NCI-H526 (cell line): ENCODE measurements at regions not wholly inside any gene's neighbourhood (a gene's known extent, or its start where the extent isn't known, plus 50 kb on each side); places are given as distances from the start of the nearest gene placed in this dataset.
"Not testable (repeated sequence)": the region's sequence is repeated elsewhere in the genome, so short reads cannot be mapped to it uniquely, and the experiment has no call there.

Source experiments
- DNase-seq, 2 experiments: peaks; one replicate each; lab custom pipeline; 2025; lab: John Stamatoyannopoulos, UW

DNA sequence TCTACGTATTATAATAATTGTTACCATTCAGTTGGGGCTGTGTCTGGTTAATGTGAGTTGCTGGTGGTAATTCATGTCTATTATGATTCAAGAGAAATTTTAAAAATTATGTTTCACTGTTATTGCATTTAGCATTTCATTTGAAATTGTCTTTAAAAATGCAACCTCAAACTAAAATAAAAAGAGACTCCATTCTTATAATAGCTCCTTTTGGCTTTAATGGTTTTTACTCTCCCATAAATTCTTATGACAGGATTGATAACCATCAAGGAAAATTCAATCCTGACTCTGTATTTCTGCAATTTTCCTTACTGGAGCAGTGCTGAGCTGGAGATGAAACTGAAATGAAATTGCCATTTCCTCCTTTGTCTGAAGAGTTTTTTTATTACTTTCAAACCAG is 262.7 kb downstream of the REEP3 start:
- no peak for DNase-seq

DNA sequence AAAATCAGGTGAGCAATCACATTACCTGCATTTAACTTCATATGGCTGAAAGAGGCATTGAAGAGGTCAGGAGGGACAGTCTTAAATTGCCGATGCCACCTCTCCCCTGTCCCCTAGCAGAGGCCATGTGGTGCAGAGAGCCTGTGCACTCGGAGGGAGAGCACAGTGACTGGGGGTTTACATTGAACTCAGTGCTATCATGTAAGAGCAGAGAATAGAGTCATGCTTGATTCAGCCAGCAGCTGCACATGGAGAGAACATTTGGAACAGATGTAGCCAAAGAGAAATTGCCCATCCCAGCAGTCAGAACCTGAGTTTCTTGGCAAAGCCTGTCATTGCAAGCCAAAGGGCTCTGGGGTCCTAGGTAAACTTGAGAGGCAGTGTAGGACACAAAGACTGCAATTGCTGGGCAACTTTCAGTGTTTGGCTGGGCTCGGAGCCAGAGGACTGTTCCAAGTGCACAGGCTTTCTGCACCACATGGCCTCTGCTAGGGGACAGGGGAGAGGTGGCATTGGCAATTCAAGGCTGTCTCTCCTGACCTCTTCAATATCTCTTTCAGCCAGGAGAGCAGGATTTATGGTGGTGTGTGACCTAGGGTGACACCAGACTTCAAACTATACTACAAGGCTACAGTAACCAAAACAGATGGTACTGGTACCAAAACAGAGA is 267.1 kb downstream of the REEP3 start:
- no peak for DNase-seq

DNA sequence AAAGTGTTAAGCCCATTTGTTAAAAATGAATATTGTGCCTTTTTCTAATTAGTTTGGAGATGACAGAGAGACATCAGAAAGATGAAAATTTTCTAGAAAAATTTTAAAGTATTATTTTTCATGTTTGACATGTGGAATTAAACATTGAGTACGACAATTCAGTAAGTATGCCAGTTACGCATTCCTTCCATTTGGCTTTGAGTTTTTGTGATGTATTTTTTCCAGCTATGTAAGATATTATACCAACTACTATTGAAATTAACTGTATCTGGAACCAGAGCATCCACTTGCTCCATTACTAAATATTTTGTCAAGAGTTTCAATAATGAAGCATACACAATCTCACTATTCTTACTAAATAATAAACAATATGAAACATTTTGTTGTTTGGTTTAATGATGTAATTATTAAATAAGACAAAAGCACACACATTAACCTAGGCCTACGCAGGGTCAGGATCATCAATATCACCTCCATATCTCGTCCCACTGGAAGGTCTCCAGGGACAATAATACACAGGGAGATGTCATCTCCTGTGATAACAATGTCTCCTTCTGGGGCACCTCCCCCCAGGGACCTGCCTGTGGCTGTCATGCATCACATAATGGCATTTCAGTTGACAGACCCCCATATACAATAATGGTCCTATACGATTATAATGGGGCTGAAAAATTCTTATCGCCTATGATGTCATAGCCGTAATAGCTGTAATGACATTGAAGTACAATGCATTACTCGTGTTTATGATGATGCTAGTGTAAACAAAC is 274.1 kb downstream of the REEP3 start:
- DNase-seq: no peak

DNA sequence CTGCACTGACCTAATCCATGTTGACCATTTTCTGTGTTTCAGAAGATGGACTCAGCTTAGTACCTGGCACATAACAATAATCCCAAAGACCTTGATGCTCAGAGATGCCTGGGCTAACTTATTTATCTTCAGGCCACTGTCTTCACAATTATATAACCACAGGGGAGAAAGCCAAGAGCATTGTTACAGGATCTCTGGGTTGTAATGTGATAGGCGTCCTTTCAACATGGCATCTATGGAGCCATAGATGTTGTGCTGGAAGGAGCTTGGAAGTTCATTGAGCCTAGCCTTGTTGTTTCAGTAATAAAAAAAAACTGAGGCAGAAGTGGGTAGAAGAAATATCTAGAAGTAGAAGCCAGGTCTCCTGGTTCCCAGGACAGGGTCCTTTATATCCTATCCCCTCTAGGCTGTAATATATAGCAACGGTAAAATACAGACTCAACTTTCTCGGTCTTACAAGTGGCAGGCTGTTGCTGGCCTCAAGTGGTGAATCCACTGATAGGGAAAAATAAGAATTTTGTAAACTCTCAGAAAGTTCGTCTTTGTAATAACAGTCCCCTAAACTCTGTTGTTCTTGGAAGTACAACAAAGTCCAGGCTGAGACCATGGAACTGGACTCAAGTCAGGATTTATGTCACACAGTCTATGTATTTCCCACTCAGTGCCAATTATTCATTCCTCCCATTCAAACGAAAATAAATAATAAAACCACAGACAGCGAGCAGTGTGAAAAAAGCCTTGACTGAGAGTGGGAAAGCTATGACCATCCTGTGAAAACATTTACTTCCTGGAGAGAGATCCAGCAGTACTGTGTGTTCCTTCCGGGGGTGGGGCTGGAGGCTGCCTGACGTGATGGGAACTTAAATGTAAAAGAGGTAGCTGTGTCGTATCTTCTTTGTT is 277.6 kb downstream of the REEP3 start:
- DNase-seq: no peak

DNA sequence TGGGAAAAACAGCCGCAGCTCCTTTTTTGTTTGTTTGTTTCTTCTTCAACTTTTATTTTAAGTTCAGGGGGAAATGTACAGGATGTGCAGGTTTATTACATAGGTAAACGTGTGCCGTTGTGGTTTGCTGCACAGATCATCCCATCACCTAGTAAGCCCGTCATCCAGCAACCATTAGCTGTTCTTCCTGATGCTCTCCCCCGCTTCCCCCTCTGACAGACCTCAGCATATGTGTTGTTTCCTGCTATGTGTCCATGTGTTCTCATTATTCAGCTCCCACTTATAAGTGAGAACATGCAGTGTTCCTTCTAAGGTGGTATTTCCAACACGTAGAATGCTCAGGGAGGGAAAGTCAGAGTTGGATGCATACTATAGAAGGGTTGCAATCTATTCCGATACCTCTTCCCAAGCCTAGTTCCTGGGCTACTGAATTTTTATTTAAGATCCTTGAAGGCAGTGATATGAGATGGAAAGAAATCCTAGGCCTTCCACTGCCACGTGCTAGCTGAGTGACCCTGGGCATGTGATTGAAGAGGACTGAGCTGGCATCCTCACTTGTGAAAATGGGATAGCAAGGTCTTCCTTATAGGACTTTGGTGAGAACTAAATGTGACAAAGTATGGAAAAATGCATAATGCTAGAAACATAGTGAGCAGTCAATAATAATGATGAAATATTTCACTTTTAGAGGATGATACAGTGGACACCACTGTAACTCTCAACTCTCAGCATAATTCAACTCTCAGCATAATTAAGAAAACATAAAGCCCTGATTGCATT is 278.5 kb downstream of the REEP3 start:
- DNase-seq: no peak

DNA sequence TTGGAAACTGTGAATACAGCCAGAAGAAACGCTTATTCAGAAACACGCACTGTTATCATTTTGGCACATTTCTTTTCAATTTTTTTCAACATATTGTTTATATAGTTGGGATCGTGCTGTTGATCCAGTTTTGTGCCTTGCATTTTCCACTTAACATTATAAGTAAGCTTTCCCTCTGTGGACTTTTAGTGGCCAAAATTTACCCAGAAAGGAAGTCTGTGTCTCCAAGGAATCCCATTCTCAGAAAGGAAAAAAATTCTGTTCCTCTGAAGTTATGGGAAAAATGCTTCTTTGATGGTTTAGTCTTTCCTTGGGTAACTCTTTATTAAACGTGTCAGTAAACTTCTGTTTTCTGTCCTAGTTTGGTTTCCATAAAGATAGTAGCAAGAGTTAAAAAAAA is 280.0 kb downstream of the REEP3 start:
- no peak for DNase-seq

DNA sequence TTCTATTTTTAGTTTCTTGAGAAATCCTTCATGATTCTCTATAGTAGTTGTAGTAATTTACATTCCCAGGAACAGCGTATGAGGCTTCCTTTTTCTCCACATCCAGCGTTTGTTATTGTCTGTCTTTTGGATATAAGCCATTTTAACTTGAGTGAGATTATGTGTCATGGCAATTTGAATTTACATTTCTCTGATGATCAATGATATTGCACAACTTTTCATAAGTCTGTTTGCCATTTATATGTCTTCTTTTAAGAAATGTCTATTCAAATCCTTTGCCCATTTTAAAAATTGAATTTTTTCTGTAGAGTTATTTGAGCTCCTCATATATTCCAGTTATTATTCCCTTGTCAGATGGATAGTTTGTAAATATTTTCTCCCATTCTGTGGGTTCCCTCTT is 285.1 kb downstream of the REEP3 start:
- no peak for DNase-seq

GRCh38 chr10:63812501-63812900 is 291.3 kb downstream of the REEP3 start:
- no peak for DNase-seq

- DNase-seq: peak in 1 of 2 experiments; percentile 43
These were observed 298.6 kb downstream of the REEP3 start for GRCh38 chr10:63819753-63820329.

DNA sequence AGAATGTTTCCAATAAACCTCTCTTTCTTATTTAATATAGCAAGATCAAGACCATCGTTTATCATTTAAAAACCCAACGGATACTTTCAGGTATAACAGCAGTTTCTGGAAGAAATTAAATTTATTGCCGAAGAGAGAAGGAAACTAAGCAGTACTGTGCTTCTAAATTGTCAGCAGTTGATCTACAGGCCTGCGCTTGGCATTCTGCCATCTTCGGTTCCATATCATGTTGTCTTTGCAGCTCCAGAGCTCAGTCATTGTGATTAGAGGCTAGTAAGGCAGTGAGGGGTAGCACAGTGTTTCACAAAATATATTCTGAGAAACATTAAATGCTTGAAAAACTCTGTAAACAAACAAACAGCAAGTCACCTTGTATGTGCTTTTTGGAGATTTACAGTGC is 301.3 kb downstream of the REEP3 start:
- DNase-seq: no peak

GRCh38 chr10:63825111-63825510 is 303.9 kb downstream of the REEP3 start:
- no peak for DNase-seq

DNA sequence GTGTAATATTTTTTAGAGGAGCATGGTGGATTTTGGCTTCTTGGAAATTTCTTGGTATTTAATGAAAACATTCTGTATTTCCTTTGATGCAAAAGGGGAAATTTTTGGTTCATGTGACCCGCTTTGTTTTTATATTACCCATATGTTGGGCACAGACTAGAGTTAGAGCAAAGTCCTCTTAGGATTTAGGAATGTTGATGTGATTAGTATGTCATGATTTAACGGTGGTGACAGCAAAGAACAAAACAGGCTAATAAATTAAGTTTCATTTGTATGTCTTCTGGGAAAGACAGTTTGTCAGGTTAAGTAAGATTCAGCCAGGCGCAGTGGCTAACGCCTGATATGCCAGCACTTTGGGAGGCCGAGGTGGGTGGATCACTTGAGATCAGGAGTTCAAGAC is 304.6 kb downstream of the REEP3 start:
- DNase-seq: no peak

DNA sequence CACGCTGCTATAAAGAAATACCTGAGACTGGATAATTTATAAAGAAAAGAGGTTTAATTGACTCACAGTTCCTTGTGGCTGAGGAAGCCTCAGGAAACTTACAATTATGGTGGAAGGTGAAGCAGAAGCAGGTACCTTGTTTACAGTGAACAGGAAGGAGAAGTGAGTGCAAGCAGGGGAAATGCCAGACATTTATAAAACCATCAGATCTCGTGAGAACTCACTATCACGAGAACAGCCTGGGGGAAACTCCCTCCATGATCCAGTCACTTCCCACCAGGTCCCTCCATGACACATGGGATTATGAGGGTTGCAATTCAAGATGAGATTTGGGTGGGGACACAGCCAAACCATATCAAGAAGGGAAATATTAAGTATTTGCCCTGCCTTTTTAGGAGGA is 305.8 kb downstream of the REEP3 start:
- not testable (repeated sequence) for DNase-seq

- DNase-seq: no peak
These were observed 307.8 kb downstream of the REEP3 start for GRCh38 chr10:63829020-63829419.

DNA sequence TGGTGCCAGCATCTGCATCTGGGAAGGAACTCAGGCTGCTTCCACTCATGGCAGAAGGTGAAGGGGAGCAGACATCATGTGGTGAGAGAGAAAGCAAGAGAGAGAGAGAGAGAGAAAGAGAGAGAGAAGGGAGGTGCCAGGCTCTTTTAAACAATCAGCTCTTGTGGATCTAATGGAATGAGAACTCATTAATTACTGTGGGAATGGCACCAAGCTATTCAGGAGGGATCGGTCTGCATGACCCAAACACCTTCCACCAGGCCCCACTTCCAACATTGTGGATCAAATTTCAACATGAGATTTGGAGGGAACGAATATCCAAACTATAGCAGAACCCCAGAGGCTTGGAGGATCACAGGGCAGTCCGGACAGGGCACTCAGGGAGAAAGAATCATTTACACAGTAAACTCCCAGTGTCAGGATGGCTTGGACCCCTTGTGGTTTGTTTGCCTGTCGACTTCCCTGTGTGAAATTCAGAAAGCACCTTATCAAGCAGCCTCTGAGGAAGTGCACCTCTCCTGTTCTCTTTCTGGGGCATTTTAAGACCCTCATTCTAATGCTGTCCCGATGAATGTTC is 308.5 kb downstream of the REEP3 start:
- no peak for DNase-seq

DNA sequence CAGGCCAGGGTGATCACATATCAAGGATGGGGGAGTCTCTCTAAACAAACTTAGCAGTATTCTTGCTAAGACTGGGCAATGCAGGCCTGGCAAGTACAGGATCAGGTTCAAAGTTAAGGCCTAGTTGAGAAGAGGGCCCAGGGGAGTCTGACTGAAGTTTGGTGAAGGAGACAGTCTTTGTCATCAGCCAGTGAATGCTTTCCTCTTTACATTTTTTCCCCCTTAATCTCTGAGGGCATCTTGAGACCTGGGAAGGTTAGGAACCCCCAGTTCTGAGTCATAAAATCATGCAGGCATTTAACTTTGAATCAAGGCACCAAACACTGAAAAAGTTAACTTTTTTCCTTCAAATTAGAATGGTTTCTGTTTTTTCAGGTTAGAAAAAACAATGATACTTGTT is 311.5 kb downstream of the REEP3 start:
- DNase-seq: no peak

DNA sequence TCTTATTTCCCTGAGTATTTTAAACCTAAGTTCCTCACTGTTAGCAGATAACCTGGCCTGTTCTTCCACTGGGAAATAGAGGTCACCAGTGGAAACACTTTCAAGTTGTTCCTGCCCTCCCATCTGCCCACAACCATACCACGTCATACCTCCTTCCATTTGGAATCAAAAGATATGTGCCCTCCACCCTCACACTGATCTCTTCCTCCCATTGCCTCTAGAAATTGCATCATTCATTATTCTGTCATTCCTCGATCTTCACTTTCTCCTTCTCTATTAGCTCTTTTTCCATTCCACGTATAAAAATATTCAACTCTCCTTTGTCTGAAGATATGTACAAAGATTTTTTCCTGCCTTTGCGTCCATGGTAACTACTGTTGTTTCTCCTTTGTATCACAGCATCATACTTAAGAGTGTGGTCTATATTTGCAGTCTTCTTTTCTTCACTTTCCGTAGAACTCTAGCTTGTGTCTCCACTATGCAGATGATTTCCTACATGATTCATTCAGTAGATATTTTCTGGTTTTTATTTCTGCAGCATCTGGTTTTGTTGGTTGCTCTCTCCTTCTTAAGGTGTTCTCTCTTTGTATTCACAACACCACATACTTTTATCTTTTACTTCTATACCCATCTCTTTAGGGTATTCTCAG is 312.3 kb downstream of the REEP3 start:
- no peak for DNase-seq

- no peak for DNase-seq
These were observed 315.7 kb downstream of the REEP3 start for GRCh38 chr10:63836666-63837442.

DNA sequence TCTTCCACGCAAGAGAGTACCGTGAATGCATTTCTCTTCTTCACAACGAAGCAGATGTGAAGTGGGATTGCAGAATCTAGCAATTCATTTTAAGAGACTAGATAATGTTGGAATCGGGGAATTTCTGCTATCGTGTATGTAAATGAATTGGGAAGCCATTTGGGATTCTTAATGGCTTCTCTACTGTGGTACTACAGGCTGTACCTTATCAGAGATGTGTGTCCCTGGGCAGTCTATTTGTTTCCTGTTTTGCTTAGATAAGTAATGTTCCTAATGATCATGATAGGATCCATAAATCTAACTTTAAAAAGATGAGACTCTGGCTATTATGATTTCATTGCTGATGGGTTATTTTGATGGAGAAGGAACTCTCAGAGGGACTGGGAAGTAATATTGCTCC is 320.6 kb downstream of the REEP3 start:
- no peak for DNase-seq

DNA sequence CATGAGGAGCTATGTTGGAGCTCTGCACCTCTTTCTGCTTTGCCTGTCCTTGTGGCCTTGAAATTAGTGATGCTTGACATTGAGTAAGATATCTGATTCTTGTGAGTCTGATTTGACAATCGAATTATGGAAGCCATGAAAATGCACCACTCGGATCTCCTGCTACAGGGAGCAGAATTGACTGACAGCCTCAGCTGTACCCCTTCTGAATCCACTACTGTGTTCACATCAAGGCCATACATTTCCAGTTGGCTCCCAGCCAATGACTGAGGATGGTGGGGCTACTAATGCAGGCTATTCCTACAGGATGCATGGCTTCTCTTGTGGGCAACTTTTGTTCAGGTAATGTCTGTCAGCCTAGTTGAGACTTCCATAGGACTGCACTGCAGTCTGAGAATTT is 321.9 kb downstream of the REEP3 start:
- DNase-seq: no peak
